H9 (cell line): ENCODE measurements at regions not wholly inside any gene's neighbourhood (a gene's known extent, or its start where the extent isn't known, plus 50 kb on each side); places are given as distances from the start of the nearest gene placed in this dataset.

Source experiments
- DNase-seq: peaks from one replicate; pipeline ENCODE4 v3.0.0-alpha.2; 2017
- H2AFZ ChIP-seq: one replicate; pipeline ENCODE4 v1.6.1; 2013; ENCODE audit warnings: mild to moderate bottlenecking, low read length, control low read depth, moderate library complexity
- H2AK5ac ChIP-seq: 2 replicates; pipeline ENCODE4 v1.6.1; 2013; ENCODE audit warnings: low read length, control low read depth, mixed read lengths; ENCODE audit not compliant: insufficient read length
- H2BK120ac ChIP-seq: one replicate; pipeline ENCODE4 v1.6.1; 2013; ENCODE audit warnings: low read depth, mild to moderate bottlenecking, low read length, control low read depth, inconsistent platforms; ENCODE audit not compliant: poor library complexity, severe bottlenecking
- H2BK12ac ChIP-seq: 2 replicates; pipeline ENCODE4 v1.6.1; 2013; ENCODE audit warnings: low read length, control low read depth, mixed read lengths, low read depth; ENCODE audit not compliant: insufficient read length
- H2BK15ac ChIP-seq: 2 replicates; pipeline ENCODE4 v1.6.1; 2013; ENCODE audit warnings: low read depth, low read length, control low read depth
- H2BK20ac ChIP-seq: one replicate; pipeline ENCODE4 v1.6.1; 2013; ENCODE audit warnings: low read depth, mild to moderate bottlenecking, low read length, control low read depth, inconsistent platforms; ENCODE audit not compliant: poor library complexity, severe bottlenecking
- H2BK5ac ChIP-seq: 2 replicates; pipeline ENCODE4 v1.6.1; 2013; ENCODE audit warnings: low read length, control low read depth, mixed read lengths; ENCODE audit not compliant: insufficient read length
- H3K14ac ChIP-seq: 2 replicates; pipeline ENCODE4 v1.6.1; 2013; ENCODE audit warnings: low read length, control low read depth; ENCODE audit not compliant: insufficient read depth
- H3K18ac ChIP-seq: 2 replicates; pipeline ENCODE4 v1.6.1; 2013; ENCODE audit warnings: low read depth, mild to moderate bottlenecking, mixed read lengths, low read length, control low read depth; ENCODE audit not compliant: insufficient read length
- H3K23ac ChIP-seq: 2 replicates; pipeline ENCODE4 v1.6.1; 2013; ENCODE audit warnings: low read length, control low read depth, mixed read lengths, low read depth; ENCODE audit not compliant: insufficient read length
- H3K23me2 ChIP-seq: 2 replicates; pipeline ENCODE4 v1.6.1; 2013; ENCODE audit warnings: low read depth, mild to moderate bottlenecking, mixed read lengths, low read length, control low read depth; ENCODE audit not compliant: insufficient read length, poor library complexity, severe bottlenecking
- H3K27ac ChIP-seq: 2 replicates; pipeline ENCODE4 v1.5.1; 2013; ENCODE audit warnings: low read length, control low read depth, mixed read lengths, low read depth; ENCODE audit not compliant: insufficient read length
- H3K27me3 ChIP-seq: 2 replicates; pipeline ENCODE4 v1.6.1; 2013; ENCODE audit warnings: low read length, control low read depth, inconsistent platforms; ENCODE audit not compliant: insufficient read depth
- H3K4ac ChIP-seq: 2 replicates; pipeline ENCODE4 v1.6.1; 2013; ENCODE audit warnings: low read depth, mild to moderate bottlenecking, control low read depth, inconsistent platforms, low read length, moderate library complexity
- H3K4me1 ChIP-seq: 2 replicates; pipeline ENCODE4 v1.6.1; 2013; ENCODE audit warnings: low read length, control low read depth, inconsistent platforms; ENCODE audit not compliant: insufficient read depth
- H3K4me2 ChIP-seq: 2 replicates; pipeline ENCODE4 v1.6.1; 2013; ENCODE audit warnings: low read length, control low read depth, mixed read lengths; ENCODE audit not compliant: insufficient read length, insufficient read depth
- H3K56ac ChIP-seq: 2 replicates; pipeline ENCODE4 v1.6.1; 2013; ENCODE audit warnings: low read depth, mild to moderate bottlenecking, mixed read lengths, low read length, control low read depth; ENCODE audit not compliant: insufficient read length
- H3K79me1 ChIP-seq: 2 replicates; pipeline ENCODE4 v1.6.1; 2013; ENCODE audit warnings: low read depth, mild to moderate bottlenecking, moderate library complexity, low read length, control low read depth, inconsistent platforms; ENCODE audit not compliant: insufficient read depth, poor library complexity, severe bottlenecking
- H3K79me2 ChIP-seq: 2 replicates; pipeline ENCODE4 v1.6.1; 2013; ENCODE audit warnings: low read length, control low read depth, inconsistent platforms; ENCODE audit not compliant: insufficient read depth
- H3K9ac ChIP-seq: 2 replicates; pipeline ENCODE4 v1.6.1; 2013; ENCODE audit warnings: low read length, control low read depth, mixed read lengths; ENCODE audit not compliant: insufficient read length; ENCODE audit errors: extremely low read depth
- H3K9me3 ChIP-seq: one replicate; pipeline ENCODE4 v1.6.1; 2013; ENCODE audit warnings: low read depth, low read length, inconsistent platforms; ENCODE audit not compliant: control insufficient read depth
- H3T11ph ChIP-seq: one replicate; pipeline ENCODE4 v1.6.1; 2013; ENCODE audit warnings: mild to moderate bottlenecking, low read length, control low read depth, inconsistent platforms
- H4K20me1 ChIP-seq: one replicate; pipeline ENCODE4 v1.6.1; 2013; ENCODE audit not compliant: control insufficient read depth, insufficient read length, insufficient read depth
- H4K5ac ChIP-seq: 2 replicates; pipeline ENCODE4 v1.6.1; 2013; ENCODE audit warnings: low read depth, mild to moderate bottlenecking, mixed read lengths, low read length, control low read depth; ENCODE audit not compliant: insufficient read length
- H4K8ac ChIP-seq: replicated peaks from 2 replicates; pipeline ENCODE4 v1.6.1; 2013; ENCODE audit warnings: low read length, control low read depth, mixed read lengths, low read depth; ENCODE audit not compliant: insufficient read length
- H4K91ac ChIP-seq: 2 replicates; pipeline ENCODE4 v1.6.1; 2013; ENCODE audit warnings: low read depth, mild to moderate bottlenecking, moderate library complexity, mixed read lengths, low read length, control low read depth; ENCODE audit not compliant: insufficient read length
- H3K27ac Mint-ChIP-seq, 3 experiments: 2 replicates in 2 of 3; 3 replicates in 1 of 3; pipeline ENCODE4 v1.8.0; 2020 to 2021; ENCODE audit warnings: mixed read lengths in 3 of 3, mild to moderate bottlenecking in 1 of 3, moderate library complexity in 1 of 3
- H3K27me3 Mint-ChIP-seq: 2 replicates; pipeline ENCODE4 v1.8.0; 2021; ENCODE audit warnings: low read depth, mild to moderate bottlenecking, moderate library complexity, mixed read lengths
- H3K36me3 Mint-ChIP-seq, 3 experiments: 2 replicates in 2 of 3; 3 replicates in 1 of 3; pipeline ENCODE4 v1.8.0; 2020 to 2021; ENCODE audit warnings: low read depth in 3 of 3, mixed read lengths in 3 of 3; ENCODE audit not compliant: insufficient read depth in 1 of 3
- H3K4me1 Mint-ChIP-seq, 2 experiments: 2 replicates each; pipeline ENCODE4 v1.8.0; 2020; ENCODE audit warnings: mixed read lengths in 2 of 2
- H3K4me3 Mint-ChIP-seq, 2 experiments: 2 replicates in 1 of 2; 3 replicates in 1 of 2; pipeline ENCODE4 v1.8.0; 2020 to 2021; ENCODE audit warnings: mild to moderate bottlenecking in 2 of 2, mixed read lengths in 2 of 2, moderate library complexity in 1 of 2
- H3K9me3 Mint-ChIP-seq, 2 experiments: 2 replicates in 1 of 2; 3 replicates in 1 of 2; pipeline ENCODE4 v1.8.0; 2020; ENCODE audit warnings: mild to moderate bottlenecking in 2 of 2, mixed read lengths in 2 of 2, moderate library complexity in 1 of 2
- WGBS: extraction: QIAGEN DNeasy Blood & Tissue Kit; methylation state at CpG from one replicate; pipeline ENCODE4 v1.1.7; 2013; ENCODE audit warnings: missing lambda C conversion rate, low lambda C conversion rate, mixed read lengths; ENCODE audit not compliant: insufficient read length; ENCODE audit errors: extremely low coverage; 5-methylcytosine and 5-hydroxymethylcytosine counted together
- TF ChIP-seq, protein P1 (sequence below): fragments of 200-600 bp; sonication (generic); conservative IDR thresholded peaks from 3 replicates; pipeline ENCODE4 v1.8.0; 2021; ENCODE audit warnings: antibody characterized with exemption, mild to moderate bottlenecking

DNA sequence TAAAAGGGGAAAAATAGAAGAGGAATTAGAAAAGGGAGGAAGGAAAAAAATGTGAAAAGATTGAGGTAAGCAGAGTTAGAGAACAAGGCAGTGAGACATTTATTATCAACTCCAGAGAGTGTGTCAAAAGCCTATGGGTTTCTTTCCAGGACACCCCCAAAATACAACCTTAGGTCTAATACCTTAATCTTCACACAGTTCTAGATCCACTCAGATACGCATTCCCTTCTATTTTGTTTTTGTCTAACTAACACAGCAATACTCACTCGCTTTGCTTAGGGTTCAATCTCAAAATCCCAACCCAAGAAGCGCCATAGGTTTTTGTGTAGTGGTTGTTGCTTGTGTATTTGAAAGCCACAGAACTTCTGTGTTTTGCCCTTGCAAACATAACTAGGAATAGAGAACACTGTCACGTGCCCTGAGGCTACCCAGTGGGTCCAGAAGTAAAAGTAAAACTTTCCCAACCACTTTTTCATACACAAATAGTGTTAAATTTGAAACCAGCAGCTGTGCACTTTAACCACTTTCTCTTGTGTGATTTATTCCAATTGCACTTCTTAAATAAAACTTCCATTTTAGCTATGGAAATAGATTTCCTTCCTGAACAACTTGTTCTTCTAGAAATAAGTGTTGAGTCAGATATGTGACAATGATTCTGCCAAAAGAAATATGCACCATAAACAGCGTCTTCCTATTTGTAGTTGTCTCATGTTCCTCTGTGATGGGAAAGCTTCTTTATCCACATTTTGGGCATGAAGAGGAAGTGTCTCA, 414.7 kb upstream of the GHITM start:
- Histone ChIP-seq H3K23ac (no peak overlapping the region), H2BK120ac (no peak overlapping the region), H3K4ac (no peak overlapping the region), H2AK5ac (no peak overlapping the region), H3K4me1 (no peaks in the 10 kb centered on the region), H3K23me2 (no peaks in the 10 kb centered on the region), H3K79me1 (no peaks in the 10 kb centered on the region), H3K9me3 (no peaks in the 10 kb centered on the region), H2BK12ac (no peak overlapping the region), H2BK15ac (no peak overlapping the region), H4K91ac (no peak overlapping the region), H3T11ph (no peak overlapping the region), H3K56ac (no peak overlapping the region), H3K27ac (no peak overlapping the region), H4K20me1 (no peaks in the 10 kb centered on the region), H2BK20ac (no peak overlapping the region), H3K14ac (no peak overlapping the region), H2AFZ (no peak overlapping the region), H3K79me2 (no peaks in the 10 kb centered on the region), H4K5ac (no peak overlapping the region), H3K27me3 (no peaks in the 10 kb centered on the region), H3K9ac (no peak overlapping the region), H3K18ac (no peak overlapping the region), H2BK5ac (no peak overlapping the region), H3K4me2 (no peak overlapping the region), H4K8ac (no peak overlapping the region)
- H3K9me3 Mint-ChIP-seq, result peaks cover 0 to 4% of the 10 kb centered on the region in 2 experiments; a peak in 4 of 5 replicates
- H3K36me3 Mint-ChIP-seq, result no peaks in the 10 kb centered on the region; a peak in 1 of 7 replicates
- H3K27me3 Mint-ChIP-seq, result peaks cover 23% of the 10 kb centered on the region
- DNase-seq, result no peak
- no CpG with 5 or more reads among the region's 5 CpGs for WGBS
- no peak overlapping the region for H3K4me3 Mint-ChIP-seq
- TF ChIP-seq, protein P1, sequence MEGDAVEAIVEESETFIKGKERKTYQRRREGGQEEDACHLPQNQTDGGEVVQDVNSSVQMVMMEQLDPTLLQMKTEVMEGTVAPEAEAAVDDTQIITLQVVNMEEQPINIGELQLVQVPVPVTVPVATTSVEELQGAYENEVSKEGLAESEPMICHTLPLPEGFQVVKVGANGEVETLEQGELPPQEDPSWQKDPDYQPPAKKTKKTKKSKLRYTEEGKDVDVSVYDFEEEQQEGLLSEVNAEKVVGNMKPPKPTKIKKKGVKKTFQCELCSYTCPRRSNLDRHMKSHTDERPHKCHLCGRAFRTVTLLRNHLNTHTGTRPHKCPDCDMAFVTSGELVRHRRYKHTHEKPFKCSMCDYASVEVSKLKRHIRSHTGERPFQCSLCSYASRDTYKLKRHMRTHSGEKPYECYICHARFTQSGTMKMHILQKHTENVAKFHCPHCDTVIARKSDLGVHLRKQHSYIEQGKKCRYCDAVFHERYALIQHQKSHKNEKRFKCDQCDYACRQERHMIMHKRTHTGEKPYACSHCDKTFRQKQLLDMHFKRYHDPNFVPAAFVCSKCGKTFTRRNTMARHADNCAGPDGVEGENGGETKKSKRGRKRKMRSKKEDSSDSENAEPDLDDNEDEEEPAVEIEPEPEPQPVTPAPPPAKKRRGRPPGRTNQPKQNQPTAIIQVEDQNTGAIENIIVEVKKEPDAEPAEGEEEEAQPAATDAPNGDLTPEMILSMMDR, result no peak
- peaks cover 3% of the 10 kb centered on the region in 2 experiments; a peak in 2 of 4 replicates for H3K4me1 Mint-ChIP-seq
- H3K27ac Mint-ChIP-seq, result no peak overlapping the region
